ENCODE measurements at regions not wholly inside any gene's neighbourhood (a gene's known extent, or its start where the extent isn't known, plus 50 kb on each side); places are given as distances from the start of the nearest gene placed in this dataset.

GRCh38 chr3:68428495-68428894, 503.9 kb downstream of the TAFA4 start:
- Histone ChIP-seq H3K36me3 (ENCODE audit: insufficient read depth, low read length) (no peaks in the 10 kb centered on the region), H3K9ac (ENCODE audit: low read depth, low read length) (no peak overlapping the region), H3K4me1 (ENCODE audit: insufficient read depth, low read length) (peaks cover 4% of the 10 kb centered on the region; the same call in 1 of the 2 replicates), H3K9me3 (ENCODE audit: control insufficient read depth, insufficient read depth, low read length) (no peaks in the 10 kb centered on the region)

- peaks cover 2% of the 10 kb centered on the region for H3K4me1 ChIP-seq (ENCODE audit: insufficient read depth, low read length)
- H3K9me3 ChIP-seq (ENCODE audit: control insufficient read depth, insufficient read depth, low read length), result no peaks in the 10 kb centered on the region
- no peak overlapping the region for H3K9ac ChIP-seq (ENCODE audit: low read depth, low read length)
These were observed 507.4 kb downstream of the TAFA4 start for GRCh38 chr3:68424796-68425460.

GRCh38 chr3:68408626-68409025, 523.7 kb downstream of the TAFA4 start:
- Histone ChIP-seq H3K4me1 (ENCODE audit: insufficient read depth, low read length) (no peaks in the 10 kb centered on the region), H3K9ac (ENCODE audit: low read depth, low read length) (no peak overlapping the region), H3K9me3 (ENCODE audit: control insufficient read depth, insufficient read depth, low read length) (no peaks in the 10 kb centered on the region), H3K36me3 (ENCODE audit: insufficient read depth, low read length) (no peaks in the 10 kb centered on the region)

More at GRCh38 chr3:68424796-68425460, 507.4 kb downstream of the TAFA4 start:
- H3K36me3 ChIP-seq (ENCODE audit: insufficient read depth, low read length), result no peaks in the 10 kb centered on the region

- H3K4me1 ChIP-seq (ENCODE audit: insufficient read depth, low read length), result no peaks in the 10 kb centered on the region
- H3K36me3 ChIP-seq (ENCODE audit: insufficient read depth, low read length), result no peaks in the 10 kb centered on the region
- no peaks in the 10 kb centered on the region for H3K9me3 ChIP-seq (ENCODE audit: control insufficient read depth, insufficient read depth, low read length)
- no peak overlapping the region for H3K9ac ChIP-seq (ENCODE audit: low read depth, low read length)
These were observed 528.6 kb downstream of the TAFA4 start for GRCh38 chr3:68403741-68404140.

- no peaks in the 10 kb centered on the region for H3K36me3 ChIP-seq (ENCODE audit: insufficient read depth, low read length)
- H3K9me3 ChIP-seq (ENCODE audit: control insufficient read depth, insufficient read depth, low read length), result no peaks in the 10 kb centered on the region
- no peaks in the 10 kb centered on the region for H3K4me1 ChIP-seq (ENCODE audit: insufficient read depth, low read length)
- no peak overlapping the region for H3K9ac ChIP-seq (ENCODE audit: low read depth, low read length)
These were observed 530.0 kb downstream of the TAFA4 start for GRCh38 chr3:68402235-68402918.

GRCh38 chr3:68378631-68379030, 553.7 kb downstream of the TAFA4 start:
- H3K9me3 ChIP-seq (ENCODE audit: control insufficient read depth, insufficient read depth, low read length), result no peaks in the 10 kb centered on the region; the same call in 1 of the 2 replicates

GRCh38 chr3:68373727-68374126, 558.6 kb downstream of the TAFA4 start:
- Histone ChIP-seq H3K9me3 (ENCODE audit: control insufficient read depth, insufficient read depth, low read length) (no peaks in the 10 kb centered on the region), H3K9ac (ENCODE audit: low read depth, low read length) (no peak overlapping the region), H3K4me1 (ENCODE audit: insufficient read depth, low read length) (no peaks in the 10 kb centered on the region), H3K36me3 (ENCODE audit: insufficient read depth, low read length) (no peaks in the 10 kb centered on the region)

More at GRCh38 chr3:68378631-68379030, 553.7 kb downstream of the TAFA4 start:
- no peaks in the 10 kb centered on the region for H3K4me1 ChIP-seq (ENCODE audit: insufficient read depth, low read length)
- H3K9ac ChIP-seq (ENCODE audit: low read depth, low read length), result no peak overlapping the region
- H3K36me3 ChIP-seq (ENCODE audit: insufficient read depth, low read length), result no peaks in the 10 kb centered on the region

- no peaks in the 10 kb centered on the region for H3K9me3 ChIP-seq (ENCODE audit: control insufficient read depth, insufficient read depth, low read length)
- H3K9ac ChIP-seq (ENCODE audit: low read depth, low read length), result no peak overlapping the region
- no peaks in the 10 kb centered on the region for H3K4me1 ChIP-seq (ENCODE audit: insufficient read depth, low read length)
- no peaks in the 10 kb centered on the region for H3K36me3 ChIP-seq (ENCODE audit: insufficient read depth, low read length)
These were observed 568.6 kb downstream of the TAFA4 start for GRCh38 chr3:68363796-68364195.

GRCh38 chr3:68360492-68360891, 571.9 kb downstream of the TAFA4 start:
- Histone ChIP-seq H3K9ac (ENCODE audit: low read depth, low read length) (no peak overlapping the region), H3K9me3 (ENCODE audit: control insufficient read depth, insufficient read depth, low read length) (no peaks in the 10 kb centered on the region), H3K36me3 (ENCODE audit: insufficient read depth, low read length) (no peaks in the 10 kb centered on the region), H3K4me1 (ENCODE audit: insufficient read depth, low read length) (no peaks in the 10 kb centered on the region)

- Histone ChIP-seq H3K4me1 (ENCODE audit: insufficient read depth, low read length) (no peaks in the 10 kb centered on the region), H3K9me3 (ENCODE audit: control insufficient read depth, insufficient read depth, low read length) (no peaks in the 10 kb centered on the region), H3K36me3 (ENCODE audit: insufficient read depth, low read length) (no peaks in the 10 kb centered on the region), H3K9ac (ENCODE audit: low read depth, low read length) (no peak overlapping the region)
These were observed 586.6 kb downstream of the TAFA4 start for GRCh38 chr3:68345781-68346180.

- H3K9me3 ChIP-seq (ENCODE audit: control insufficient read depth, insufficient read depth, low read length), result no peaks in the 10 kb centered on the region
- H3K9ac ChIP-seq (ENCODE audit: low read depth, low read length), result no peak overlapping the region
- no peaks in the 10 kb centered on the region for H3K36me3 ChIP-seq (ENCODE audit: insufficient read depth, low read length)
- H3K4me1 ChIP-seq (ENCODE audit: insufficient read depth, low read length), result no peaks in the 10 kb centered on the region
These were observed 589.9 kb downstream of the TAFA4 start for GRCh38 chr3:68342426-68342825.

GRCh38 chr3:68336042-68336441, 596.3 kb downstream of the TAFA4 start:
- H3K9ac ChIP-seq (ENCODE audit: low read depth, low read length), result no peak overlapping the region
- no peaks in the 10 kb centered on the region for H3K4me1 ChIP-seq (ENCODE audit: insufficient read depth, low read length)
- no peaks in the 10 kb centered on the region for H3K9me3 ChIP-seq (ENCODE audit: control insufficient read depth, insufficient read depth, low read length)
- H3K36me3 ChIP-seq (ENCODE audit: insufficient read depth, low read length), result no peaks in the 10 kb centered on the region

GRCh38 chr3:68334367-68334986, 597.9 kb downstream of the TAFA4 start:
- H3K9ac ChIP-seq (ENCODE audit: low read depth, low read length), result no peak overlapping the region
- H3K9me3 ChIP-seq (ENCODE audit: control insufficient read depth, insufficient read depth, low read length), result no peaks in the 10 kb centered on the region
- no peaks in the 10 kb centered on the region for H3K36me3 ChIP-seq (ENCODE audit: insufficient read depth, low read length)
- H3K4me1 ChIP-seq (ENCODE audit: insufficient read depth, low read length), result no peaks in the 10 kb centered on the region

- Histone ChIP-seq H3K9ac (ENCODE audit: low read depth, low read length) (no peak overlapping the region), H3K4me1 (ENCODE audit: insufficient read depth, low read length) (no peaks in the 10 kb centered on the region), H3K36me3 (ENCODE audit: insufficient read depth, low read length) (no peaks in the 10 kb centered on the region), H3K9me3 (ENCODE audit: control insufficient read depth, insufficient read depth, low read length) (no peaks in the 10 kb centered on the region)
These were observed 604.3 kb downstream of the TAFA4 start for GRCh38 chr3:68328049-68328448.

- Histone ChIP-seq H3K9me3 (ENCODE audit: control insufficient read depth, insufficient read depth, low read length) (no peaks in the 10 kb centered on the region; the same call in 1 of the 2 replicates), H3K9ac (ENCODE audit: low read depth, low read length) (no peak overlapping the region), H3K4me1 (ENCODE audit: insufficient read depth, low read length) (no peaks in the 10 kb centered on the region), H3K36me3 (ENCODE audit: insufficient read depth, low read length) (no peaks in the 10 kb centered on the region)
These were observed 616.4 kb downstream of the TAFA4 start for GRCh38 chr3:68315964-68316363.

Measured in ES-I3 (cell line).